Liver (tissue), 8 donors: ENCODE measurements at regions not wholly inside any gene's neighbourhood (a gene's known extent, or its start where the extent isn't known, plus 50 kb on each side); places are given as distances from the start of the nearest gene placed in this dataset.

Experiments
- DNase-seq: peaks from one replicate; pipeline ENCODE4 v3.0.0-alpha.2; 2017; ENCODE audit warnings: low spot score
- H3K27ac ChIP-seq, 2 donors: one replicate each; pipeline ENCODE4 v1.7.0; 2013; ENCODE audit warnings: inconsistent platforms in 2 of 2, low read length in 2 of 2, control low read depth in 1 of 2, low read depth in 1 of 2, mild to moderate bottlenecking in 1 of 2
- H3K27me3 ChIP-seq, 4 donors: one replicate each; pipeline versions ENCODE4 v1.6.1 to v1.7.0; 2013; ENCODE audit warnings: low read length in 3 of 4, inconsistent platforms in 1 of 4, mild to moderate bottlenecking in 1 of 4, moderate library complexity in 1 of 4; ENCODE audit not compliant: control insufficient read depth in 4 of 4, insufficient read depth in 4 of 4
- H3K36me3 ChIP-seq, 4 donors: one replicate each; pipeline versions ENCODE4 v1.6.1 to v1.7.0; 2013; ENCODE audit warnings: low read length in 3 of 4, mild to moderate bottlenecking in 3 of 4, low read depth in 1 of 4, moderate library complexity in 1 of 4; ENCODE audit not compliant: control insufficient read depth in 4 of 4, insufficient read depth in 3 of 4
- H3K4me1 ChIP-seq, 4 donors: one replicate each; pipeline versions ENCODE4 v1.6.1 to v1.7.0; 2013; ENCODE audit warnings: low read length in 3 of 4, mild to moderate bottlenecking in 3 of 4, moderate library complexity in 1 of 4; ENCODE audit not compliant: control insufficient read depth in 4 of 4, insufficient read depth in 4 of 4
- H3K4me3 ChIP-seq, 3 donors: one replicate each; pipeline versions ENCODE4 v1.6.1 to v1.7.0; 2013; ENCODE audit warnings: low read length in 3 of 3, control low read depth in 1 of 3, low read depth in 1 of 3, mild to moderate bottlenecking in 1 of 3
- H3K9ac ChIP-seq, 2 donors: one replicate each; pipeline ENCODE4 v1.7.0; 2013; ENCODE audit warnings: low read length in 2 of 2, mild to moderate bottlenecking in 2 of 2, moderate library complexity in 2 of 2, control low read depth in 1 of 2, low read depth in 1 of 2
- H3K9me3 ChIP-seq, 4 donors: one replicate each; pipeline versions ENCODE4 v1.6.1 to v1.7.0; 2013; ENCODE audit warnings: low read length in 3 of 4; ENCODE audit not compliant: control insufficient read depth in 4 of 4
- ATF3 ChIP-seq: IDR thresholded peaks from 2 replicates; pipeline ENCODE4 v1.6.1; 2016; ENCODE audit warnings: antibody characterized with exemption
- CTCF ChIP-seq: fragments of 150-350 bp; IDR thresholded peaks from 2 replicates; pipeline ENCODE4 v1.5.1; 2017; ENCODE audit warnings: improper control_type of control experiment, low read depth, low read length; ENCODE audit not compliant: missing input control
- EGR1 ChIP-seq, 2 donors: IDR thresholded peaks; 2 replicates each; pipeline ENCODE4 v1.6.1; 2016 to 2018; ENCODE audit warnings: antibody characterized with exemption in 2 of 2, low read depth in 2 of 2
- FOXA1 ChIP-seq: IDR thresholded peaks from 2 replicates; pipeline ENCODE4 v1.6.1; 2016; ENCODE audit warnings: antibody characterized with exemption
- FOXA2 ChIP-seq: IDR thresholded peaks from 2 replicates; pipeline ENCODE4 v1.6.1; 2016; ENCODE audit warnings: antibody characterized with exemption
- GABPA ChIP-seq, 2 donors: IDR thresholded peaks in 1 of 2; conservative IDR thresholded peaks in 1 of 2; 2 replicates each; pipeline ENCODE4 v1.6.1; 2016; ENCODE audit warnings: antibody characterized with exemption in 2 of 2, mild to moderate bottlenecking in 1 of 2, moderate library complexity in 1 of 2
- HNF4G ChIP-seq: IDR thresholded peaks from 2 replicates; pipeline ENCODE4 v1.6.1; 2016; ENCODE audit warnings: antibody characterized with exemption
- JUND ChIP-seq, 2 donors: IDR thresholded peaks; 2 replicates each; pipeline ENCODE4 v1.6.1; 2016; ENCODE audit warnings: antibody characterized with exemption in 2 of 2
- MAX ChIP-seq: IDR thresholded peaks from 2 replicates; pipeline ENCODE4 v1.6.1; 2016; ENCODE audit warnings: antibody characterized with exemption
- RAD21 ChIP-seq, 2 donors: IDR thresholded peaks; 2 replicates each; pipeline ENCODE4 v1.6.1; 2016; ENCODE audit warnings: antibody characterized with exemption in 2 of 2, mild to moderate bottlenecking in 2 of 2
- REST ChIP-seq: IDR thresholded peaks from 2 replicates; pipeline ENCODE4 v1.6.1; 2016; ENCODE audit warnings: antibody characterized with exemption, mild to moderate bottlenecking
- RXRA ChIP-seq, 2 donors: IDR thresholded peaks; 2 replicates each; pipeline ENCODE4 v1.6.1; 2017 to 2018; ENCODE audit warnings: antibody characterized with exemption in 2 of 2, mild to moderate bottlenecking in 1 of 2
- SP1 ChIP-seq: IDR thresholded peaks from 2 replicates; pipeline ENCODE4 v1.6.1; 2018; ENCODE audit warnings: antibody characterized with exemption, mild to moderate bottlenecking
- TAF1 ChIP-seq: conservative IDR thresholded peaks from 2 replicates; pipeline ENCODE4 v1.6.1; 2016; ENCODE audit warnings: antibody characterized with exemption, mild to moderate bottlenecking
- YY1 ChIP-seq: IDR thresholded peaks from 2 replicates; pipeline ENCODE4 v1.6.1; 2016; ENCODE audit warnings: antibody characterized with exemption, mild to moderate bottlenecking
- ZBTB33 ChIP-seq: IDR thresholded peaks from 2 replicates; pipeline ENCODE4 v1.6.1; 2016; ENCODE audit warnings: antibody characterized with exemption
- WGBS: extraction: QIAGEN DNeasy Blood & Tissue Kit; methylation state at CpG from one replicate; pipeline ENCODE4 v1.1.7; 2013; 5-methylcytosine and 5-hydroxymethylcytosine counted together
- donor health status: healthy.
- donor health status: healthy.
- donor health status: healthy.
- donor health status: healthy.
- donor health status: healthy.

GRCh38 chr11:127252321-127252720, 251.8 kb upstream of the KIRREL3 start (continued):
- TF ChIP-seq MAX (no peak), SP1 (no peak), ZBTB33 (no peak)

- Histone ChIP-seq H3K36me3 (no peaks in the 10 kb centered on the region), H3K27me3 (no peaks in the 10 kb centered on the region), H3K4me3 (no peak overlapping the region), H3K4me1 (no peaks in the 10 kb centered on the region), H3K9me3 (no peaks in the 10 kb centered on the region), H3K9ac (no peak overlapping the region), H3K27ac (no peak overlapping the region)
- no peak for DNase-seq
- TF ChIP-seq ZBTB33 = no peak
- TF ChIP-seq RXRA (IDR thresholded peaks at IDR 0.05) = no peak
- no peak for TF ChIP-seq FOXA2
- TF ChIP-seq FOXA1 = no peak
- no peak for TF ChIP-seq CTCF
- no peak for TF ChIP-seq HNF4G
- no peak for TF ChIP-seq MAX
- no peak for TF ChIP-seq SP1
- no peak for TF ChIP-seq GABPA (IDR thresholded peaks at IDR 0.05 in 1 of 2, conservative IDR thresholded peaks at IDR 0.05 in 1 of 2)
- no peak for TF ChIP-seq ATF3
- TF ChIP-seq JUND (IDR thresholded peaks at IDR 0.05) = no peak
- no peak for TF ChIP-seq EGR1 (IDR thresholded peaks at IDR 0.05; ENCODE audit: low read depth in 2 of 2)
- no peak for TF ChIP-seq YY1
- no peak for TF ChIP-seq TAF1
- no peak for TF ChIP-seq RAD21 (IDR thresholded peaks at IDR 0.05)
- no peak for TF ChIP-seq REST
- WGBS = 93% methylated on average over 4 of the region's 4 CpGs
These were observed 249.0 kb upstream of the KIRREL3 start for GRCh38 chr11:127249576-127249975.
